ENCODE measurements at regions not wholly inside any gene's neighbourhood (a gene's known extent, or its start where the extent isn't known, plus 50 kb on each side); places are given as distances from the start of the nearest gene placed in this dataset.

DNA sequence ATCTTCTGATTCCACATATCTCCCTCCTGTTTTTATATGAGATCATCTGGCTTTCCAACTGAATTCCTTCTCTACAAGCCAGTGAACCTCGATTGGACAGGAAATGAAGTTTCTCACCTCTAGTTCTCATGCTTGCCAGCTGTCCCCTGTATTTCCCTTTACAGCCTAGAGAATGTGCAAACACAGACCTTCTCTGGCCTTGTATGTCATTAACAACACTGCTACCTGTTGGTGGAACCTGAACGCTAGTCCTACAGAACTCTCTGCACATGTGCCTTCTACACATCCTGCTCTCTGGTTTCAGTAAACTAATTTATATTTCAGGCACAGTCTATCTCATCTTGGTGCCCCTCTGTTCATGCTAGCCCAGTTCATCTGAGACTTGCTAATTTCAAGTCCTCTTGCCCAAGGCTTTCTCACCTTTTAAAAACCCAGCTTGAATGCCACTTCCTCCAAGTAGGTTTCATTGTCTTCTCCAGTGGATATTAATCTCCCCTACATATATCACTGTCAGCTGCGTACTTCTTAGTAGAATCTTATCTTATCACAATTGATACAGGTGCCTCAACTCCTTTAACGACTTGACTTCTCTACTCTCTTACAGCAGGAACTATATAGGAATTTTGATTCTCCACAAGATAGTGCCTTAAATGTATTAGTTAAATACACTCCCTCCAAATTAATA lies 549.9 kb downstream of the PLPP3 start:
- no peak overlapping the region for H3K27ac ChIP-seq
- no peaks in the 10 kb centered on the region for H3K9me3 ChIP-seq
- DNase-seq, result no peak
- intact Hi-C loops (cut with DNase I), result no loop called here
- 60 to 68% (median 61%) methylated on average over 4 of the region's 4 CpGs for WGBS, 3 donors
- H3K4me1 ChIP-seq (ENCODE audit: insufficient read depth), result peaks cover 3% of the 10 kb centered on the region
- no peaks in the 10 kb centered on the region for H3K27me3 ChIP-seq
- TF ChIP-seq POLR2A (IDR thresholded peaks at IDR 0.05), result no peak
- TF ChIP-seq, protein P1, sequence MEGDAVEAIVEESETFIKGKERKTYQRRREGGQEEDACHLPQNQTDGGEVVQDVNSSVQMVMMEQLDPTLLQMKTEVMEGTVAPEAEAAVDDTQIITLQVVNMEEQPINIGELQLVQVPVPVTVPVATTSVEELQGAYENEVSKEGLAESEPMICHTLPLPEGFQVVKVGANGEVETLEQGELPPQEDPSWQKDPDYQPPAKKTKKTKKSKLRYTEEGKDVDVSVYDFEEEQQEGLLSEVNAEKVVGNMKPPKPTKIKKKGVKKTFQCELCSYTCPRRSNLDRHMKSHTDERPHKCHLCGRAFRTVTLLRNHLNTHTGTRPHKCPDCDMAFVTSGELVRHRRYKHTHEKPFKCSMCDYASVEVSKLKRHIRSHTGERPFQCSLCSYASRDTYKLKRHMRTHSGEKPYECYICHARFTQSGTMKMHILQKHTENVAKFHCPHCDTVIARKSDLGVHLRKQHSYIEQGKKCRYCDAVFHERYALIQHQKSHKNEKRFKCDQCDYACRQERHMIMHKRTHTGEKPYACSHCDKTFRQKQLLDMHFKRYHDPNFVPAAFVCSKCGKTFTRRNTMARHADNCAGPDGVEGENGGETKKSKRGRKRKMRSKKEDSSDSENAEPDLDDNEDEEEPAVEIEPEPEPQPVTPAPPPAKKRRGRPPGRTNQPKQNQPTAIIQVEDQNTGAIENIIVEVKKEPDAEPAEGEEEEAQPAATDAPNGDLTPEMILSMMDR (IDR thresholded peaks at IDR 0.05), result no peak
- no peak for TF ChIP-seq EP300 (IDR thresholded peaks at IDR 0.05)
- no peaks in the 10 kb centered on the region for H3K36me3 ChIP-seq
- no peak overlapping the region for H3K4me3 ChIP-seq

DNA sequence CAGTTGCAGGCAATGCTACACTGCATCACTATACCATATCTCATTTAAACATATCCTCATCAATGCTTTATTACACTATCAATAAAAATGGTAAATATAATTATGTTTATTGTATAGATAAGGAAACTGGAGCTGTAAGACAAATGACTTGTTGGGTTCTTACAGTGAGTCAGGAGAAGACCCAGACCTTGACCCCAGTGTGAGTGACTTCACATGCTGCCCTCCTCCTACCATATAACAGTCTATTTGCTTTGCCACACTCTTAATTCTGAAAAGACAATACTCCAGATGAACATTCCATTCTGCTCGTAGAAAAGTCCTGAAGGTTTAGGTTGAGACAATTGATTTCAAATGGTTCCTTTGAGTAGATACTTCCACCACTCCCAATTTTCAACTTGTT lies 550.5 kb downstream of the PLPP3 start:
- Histone ChIP-seq H3K27me3 (no peaks in the 10 kb centered on the region), H3K27ac (no peak overlapping the region), H3K36me3 (no peaks in the 10 kb centered on the region), H3K4me1 (ENCODE audit: insufficient read depth) (peaks cover 3% of the 10 kb centered on the region), H3K4me3 (no peak overlapping the region), H3K9me3 (no peaks in the 10 kb centered on the region)
- TF ChIP-seq, protein P1 (IDR thresholded peaks at IDR 0.05), result no peak
- no peak for TF ChIP-seq EP300 (IDR thresholded peaks at IDR 0.05)
- TF ChIP-seq POLR2A (IDR thresholded peaks at IDR 0.05), result no peak
- WGBS, 3 donors, result 90 to 91% (median 91%) methylated on average over 1 of the region's 1 CpG
- intact Hi-C loops (cut with DNase I), result no loop called here
- no peak for DNase-seq

DNA sequence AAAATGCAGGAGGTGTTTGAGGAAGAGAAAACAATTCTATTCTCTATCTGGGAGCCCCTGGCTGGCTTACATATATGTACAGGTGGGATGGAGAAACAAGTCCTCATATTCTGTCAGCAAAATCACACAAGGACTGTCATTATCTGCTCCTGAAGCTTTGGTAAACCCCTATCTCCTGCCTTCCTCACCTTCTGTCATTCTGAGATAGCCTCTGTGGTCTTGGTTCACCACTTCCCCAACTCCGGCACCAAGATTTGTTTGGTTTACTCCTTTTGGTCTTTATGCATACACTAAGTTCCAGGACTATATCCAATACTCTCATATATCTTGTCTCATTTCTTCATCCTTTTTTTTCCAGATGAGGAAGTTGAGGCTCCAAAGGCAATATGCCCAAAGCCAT lies 551.1 kb downstream of the PLPP3 start:
- intact Hi-C loops (cut with DNase I), result no loop called here
- 90 to 97% (median 91%) methylated on average over 1 of the region's 1 CpG for WGBS, 3 donors

DNA sequence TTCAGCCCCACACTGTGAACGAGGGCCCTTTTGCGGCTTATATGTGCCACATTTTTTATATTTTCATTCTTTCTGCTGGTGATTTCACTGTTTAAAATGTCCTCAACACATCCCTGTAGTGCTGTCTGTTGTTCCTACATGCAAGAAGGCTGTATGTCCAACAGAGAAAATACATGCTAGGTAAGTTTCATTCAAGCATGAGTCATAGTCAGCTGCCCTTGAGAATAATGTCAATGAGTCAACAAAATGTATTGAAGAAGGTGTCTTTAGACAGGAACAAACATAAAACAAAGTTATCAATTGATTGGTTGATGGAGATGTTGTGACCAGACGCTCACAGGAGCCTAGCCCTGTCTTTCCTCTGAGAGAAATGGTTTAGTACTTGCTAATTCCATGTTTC lies 553.4 kb downstream of the PLPP3 start:
- intact Hi-C loops (cut with DNase I), result no loop called here
- 92 to 95% (median 94%) methylated on average over 3 of the region's 3 CpGs for WGBS, 3 donors
- Histone ChIP-seq H3K27me3 (no peaks in the 10 kb centered on the region), H3K36me3 (no peaks in the 10 kb centered on the region), H3K27ac (no peak overlapping the region), H3K4me3 (no peak overlapping the region), H3K9me3 (no peaks in the 10 kb centered on the region), H3K4me1 (ENCODE audit: insufficient read depth) (no peaks in the 10 kb centered on the region)
- no peak for DNase-seq
- TF ChIP-seq, protein P1 (IDR thresholded peaks at IDR 0.05), result no peak
- TF ChIP-seq EP300 (IDR thresholded peaks at IDR 0.05) (no peak), POLR2A (IDR thresholded peaks at IDR 0.05) (no peak)

More for the DNA sequence above, 551.1 kb downstream of the PLPP3 start:
- TF ChIP-seq EP300 (IDR thresholded peaks at IDR 0.05) (no peak), POLR2A (IDR thresholded peaks at IDR 0.05) (no peak)
- TF ChIP-seq, protein P1 (IDR thresholded peaks at IDR 0.05), result no peak
- Histone ChIP-seq H3K4me3 (no peak overlapping the region), H3K27me3 (no peaks in the 10 kb centered on the region), H3K27ac (no peak overlapping the region), H3K9me3 (no peaks in the 10 kb centered on the region), H3K36me3 (no peaks in the 10 kb centered on the region), H3K4me1 (ENCODE audit: insufficient read depth) (peaks cover under 1% of the 10 kb centered on the region)
- no peak for DNase-seq

All from ovary (tissue), 7 donors.